ENCODE measurements at regions not wholly inside any gene's neighbourhood (a gene's known extent, or its start where the extent isn't known, plus 50 kb on each side); places are given as distances from the start of the nearest gene placed in this dataset.

- no peaks in the 10 kb centered on the region for H3K4me1 ChIP-seq (ENCODE audit: control insufficient read depth, insufficient read depth, low read length)
- H3K27ac ChIP-seq (ENCODE audit: low read length) = no peak overlapping the region
- DNase-seq (no peak), ATAC-seq (no peak)
- no peaks in the 10 kb centered on the region for H3K9me3 ChIP-seq (ENCODE audit: control insufficient read depth, low read length)
- WGBS = 23% methylated on average over 1 of the region's 1 CpG
- no peak overlapping the region for H3K4me3 ChIP-seq (ENCODE audit: low read length)
- intact Hi-C loops (cut with DNase I) = no loop called here
- H3K27me3 ChIP-seq (ENCODE audit: control insufficient read depth, insufficient read depth) = no peaks in the 10 kb centered on the region
Measured at GRCh38 chr2:181752301-181752700, 72.0 kb upstream of the NEUROD1 start.

- WGBS = 80% methylated on average over 4 of the region's 4 CpGs
- Histone ChIP-seq H3K27ac (ENCODE audit: low read length) (no peak overlapping the region), H3K4me3 (ENCODE audit: low read length) (no peak overlapping the region), H3K27me3 (ENCODE audit: control insufficient read depth, insufficient read depth) (no peaks in the 10 kb centered on the region), H3K9me3 (ENCODE audit: control insufficient read depth, low read length) (no peaks in the 10 kb centered on the region), H3K4me1 (ENCODE audit: control insufficient read depth, insufficient read depth, low read length) (no peaks in the 10 kb centered on the region)
- intact Hi-C loops (cut with DNase I) = no loop called here
- ATAC-seq (no peak), DNase-seq (no peak)
Measured at GRCh38 chr2:181753686-181754085, 73.4 kb upstream of the NEUROD1 start.

GRCh38 chr2:181754105-181754504, 73.8 kb upstream of the NEUROD1 start:
- no peaks in the 10 kb centered on the region for H3K27me3 ChIP-seq (ENCODE audit: control insufficient read depth, insufficient read depth)
- no peak overlapping the region for H3K27ac ChIP-seq (ENCODE audit: low read length)
- 75% methylated on average over 3 of the region's 3 CpGs for WGBS
- no peaks in the 10 kb centered on the region for H3K9me3 ChIP-seq (ENCODE audit: control insufficient read depth, low read length)
- H3K4me1 ChIP-seq (ENCODE audit: control insufficient read depth, insufficient read depth, low read length) = no peaks in the 10 kb centered on the region
- DNase-seq = no peak
- intact Hi-C loops (cut with DNase I) = no loop called here
- no peak overlapping the region for H3K4me3 ChIP-seq (ENCODE audit: low read length)
- ATAC-seq = peak in 1 of 2 donors; percentile 70

DNA sequence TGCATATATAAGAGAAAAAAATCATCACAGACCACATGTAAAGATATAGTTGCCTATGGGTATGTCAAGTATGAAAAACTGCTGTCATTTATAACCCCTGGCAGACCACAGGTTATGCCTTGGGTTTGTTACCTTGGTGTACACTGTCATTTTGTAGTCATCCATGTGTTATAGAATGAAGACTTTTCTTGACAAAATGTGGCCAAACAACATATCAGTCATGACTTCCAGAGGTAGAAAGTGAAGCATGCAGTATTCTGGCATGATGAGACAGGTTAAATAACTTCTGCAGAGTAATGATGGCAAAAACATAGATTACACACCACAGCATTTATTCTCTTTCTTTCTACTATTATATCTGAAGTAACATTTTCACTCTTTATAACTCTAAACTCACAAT, 74.9 kb upstream of the NEUROD1 start:
- Histone ChIP-seq H3K4me1 (ENCODE audit: control insufficient read depth, insufficient read depth, low read length) (no peaks in the 10 kb centered on the region), H3K4me3 (ENCODE audit: low read length) (no peak overlapping the region), H3K27ac (ENCODE audit: low read length) (no peak overlapping the region), H3K9me3 (ENCODE audit: control insufficient read depth, low read length) (no peaks in the 10 kb centered on the region), H3K27me3 (ENCODE audit: control insufficient read depth, insufficient read depth) (no peaks in the 10 kb centered on the region)
- no peak for ATAC-seq
- intact Hi-C loops (cut with DNase I) = no loop called here
- no peak for DNase-seq

DNA sequence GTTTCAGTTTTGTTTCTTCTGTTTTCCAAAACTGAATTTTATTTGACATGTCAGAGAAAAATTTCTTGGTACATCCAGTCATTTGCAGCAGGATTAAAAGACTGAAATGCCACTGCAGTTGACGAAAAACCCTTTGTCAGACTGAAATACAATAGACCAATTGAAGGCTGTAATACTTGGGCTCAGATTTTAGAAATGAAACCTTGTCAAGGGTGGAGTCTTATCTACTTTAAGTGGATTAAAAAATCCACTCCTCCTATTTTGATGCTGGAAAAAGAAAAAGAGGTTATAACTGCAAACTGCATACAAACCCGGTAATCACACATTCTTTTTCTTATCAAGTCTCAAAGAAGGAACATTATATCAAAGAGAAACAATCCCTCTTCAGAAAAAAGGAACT, 80.2 kb upstream of the NEUROD1 start:
- Histone ChIP-seq H3K4me3 (ENCODE audit: low read length) (no peak overlapping the region), H3K9me3 (ENCODE audit: control insufficient read depth, low read length) (no peaks in the 10 kb centered on the region), H3K4me1 (ENCODE audit: control insufficient read depth, insufficient read depth, low read length) (peaks cover 3% of the 10 kb centered on the region), H3K27me3 (ENCODE audit: control insufficient read depth, insufficient read depth) (no peaks in the 10 kb centered on the region), H3K27ac (ENCODE audit: low read length) (no peak overlapping the region)
- DNase-seq (no peak), ATAC-seq (peak in 1 of 2 donors; percentile 70)
- 53% methylated on average over 2 of the region's 2 CpGs for WGBS
- intact Hi-C loops (cut with DNase I) = no loop called here

GRCh38 chr2:181761175-181761574, 80.9 kb upstream of the NEUROD1 start:
- Histone ChIP-seq H3K9me3 (ENCODE audit: control insufficient read depth, low read length) (no peaks in the 10 kb centered on the region), H3K27me3 (ENCODE audit: control insufficient read depth, insufficient read depth) (no peaks in the 10 kb centered on the region), H3K27ac (ENCODE audit: low read length) (no peak overlapping the region), H3K4me3 (ENCODE audit: low read length) (no peak overlapping the region), H3K4me1 (ENCODE audit: control insufficient read depth, insufficient read depth, low read length) (peaks cover 3% of the 10 kb centered on the region)
- intact Hi-C loops (cut with DNase I) = no loop called here
- DNase-seq = no peak
- WGBS = 86% methylated on average over 2 of the region's 2 CpGs
- no peak for ATAC-seq

- no peaks in the 10 kb centered on the region for H3K9me3 ChIP-seq (ENCODE audit: control insufficient read depth, low read length)
- no peak overlapping the region for H3K27ac ChIP-seq (ENCODE audit: low read length)
- no peaks in the 10 kb centered on the region for H3K27me3 ChIP-seq (ENCODE audit: control insufficient read depth, insufficient read depth)
- peaks cover 3% of the 10 kb centered on the region for H3K4me1 ChIP-seq (ENCODE audit: control insufficient read depth, insufficient read depth, low read length)
- ATAC-seq (no peak), DNase-seq (no peak)
- H3K4me3 ChIP-seq (ENCODE audit: low read length) = no peak overlapping the region
- intact Hi-C loops (cut with DNase I) = no loop called here
- WGBS = 91% methylated on average over 5 of the region's 5 CpGs
Measured at GRCh38 chr2:181762000-181762399, 81.7 kb upstream of the NEUROD1 start.

- Histone ChIP-seq H3K9me3 (ENCODE audit: control insufficient read depth, low read length) (no peaks in the 10 kb centered on the region), H3K27ac (ENCODE audit: low read length) (no peak overlapping the region), H3K4me1 (ENCODE audit: control insufficient read depth, insufficient read depth, low read length) (peaks cover 3% of the 10 kb centered on the region), H3K27me3 (ENCODE audit: control insufficient read depth, insufficient read depth) (no peaks in the 10 kb centered on the region), H3K4me3 (ENCODE audit: low read length) (no peak overlapping the region)
- DNase-seq (no peak), ATAC-seq (no peak)
- intact Hi-C loops (cut with DNase I) = no loop called here
- WGBS = 88% methylated on average over 5 of the region's 5 CpGs
Measured at GRCh38 chr2:181762848-181763247, 82.5 kb upstream of the NEUROD1 start.

DNA sequence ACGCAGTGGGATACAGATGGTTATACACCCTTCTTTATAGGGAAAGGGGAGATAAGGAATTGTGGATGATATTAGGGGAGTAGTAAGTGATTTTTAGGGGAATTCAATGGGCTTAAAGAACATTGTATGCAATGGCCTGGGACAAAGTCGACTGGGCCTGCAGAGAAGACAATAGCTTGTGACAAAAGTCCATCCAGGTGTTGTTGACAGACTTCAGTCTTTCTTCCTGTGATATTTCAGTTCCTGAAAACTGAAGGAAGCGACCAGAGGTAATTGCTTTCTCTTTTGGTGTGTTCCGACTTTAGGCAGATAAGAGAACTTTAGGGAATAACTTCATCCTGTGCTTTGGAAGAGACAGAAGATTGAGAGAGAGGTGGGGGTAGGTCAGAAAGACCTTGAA, 83.1 kb upstream of the NEUROD1 start:
- DNase-seq (no peak), ATAC-seq (no peak)
- Histone ChIP-seq H3K4me1 (ENCODE audit: control insufficient read depth, insufficient read depth, low read length) (peaks cover 3% of the 10 kb centered on the region), H3K9me3 (ENCODE audit: control insufficient read depth, low read length) (no peaks in the 10 kb centered on the region), H3K27me3 (ENCODE audit: control insufficient read depth, insufficient read depth) (no peaks in the 10 kb centered on the region), H3K27ac (ENCODE audit: low read length) (no peak overlapping the region), H3K4me3 (ENCODE audit: low read length) (no peak overlapping the region)
- intact Hi-C loops (cut with DNase I) = no loop called here
- 70% methylated on average over 4 of the region's 4 CpGs for whole genome bisulfite sequencing

GRCh38 chr2:181764095-181764963, 84.0 kb upstream of the NEUROD1 start:
- Histone ChIP-seq H3K4me1 (ENCODE audit: control insufficient read depth, insufficient read depth, low read length) (peaks cover 3% of the 10 kb centered on the region), H3K9me3 (ENCODE audit: control insufficient read depth, low read length) (no peaks in the 10 kb centered on the region), H3K4me3 (ENCODE audit: low read length) (no peak overlapping the region), H3K27ac (ENCODE audit: low read length) (no peak overlapping the region), H3K27me3 (ENCODE audit: control insufficient read depth, insufficient read depth) (no peaks in the 10 kb centered on the region)
- no peak for ATAC-seq
- no peak for DNase-seq
- WGBS = 49% methylated on average over 4 of the region's 4 CpGs
- intact Hi-C loops (cut with DNase I) = no loop called here

DNA sequence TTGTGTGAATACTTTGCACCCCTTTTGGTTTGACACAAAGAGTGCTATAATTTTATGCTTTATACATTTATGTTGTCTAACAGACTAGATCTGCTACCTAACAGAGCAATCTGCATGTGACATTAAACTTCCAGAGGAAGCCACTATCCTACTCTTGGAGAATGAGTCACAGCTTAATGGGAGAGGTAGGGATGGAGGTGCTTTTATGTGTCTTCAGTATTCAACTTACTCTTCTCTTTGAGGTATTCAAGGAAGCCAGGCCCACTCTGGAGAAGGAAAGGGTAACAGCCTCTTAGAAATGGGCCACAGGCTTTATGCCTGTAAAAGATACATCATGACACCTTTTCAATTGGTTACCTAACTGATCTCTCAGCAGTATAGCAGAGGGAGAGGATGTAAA, 85.8 kb upstream of the NEUROD1 start:
- intact Hi-C loops (cut with DNase I) = no loop called here
- Histone ChIP-seq H3K4me3 (ENCODE audit: low read length) (no peak overlapping the region), H3K27ac (ENCODE audit: low read length) (no peak overlapping the region), H3K9me3 (ENCODE audit: control insufficient read depth, low read length) (no peaks in the 10 kb centered on the region), H3K4me1 (ENCODE audit: control insufficient read depth, insufficient read depth, low read length) (peaks cover 3% of the 10 kb centered on the region), H3K27me3 (ENCODE audit: control insufficient read depth, insufficient read depth) (no peaks in the 10 kb centered on the region)
- DNase-seq (no peak), ATAC-seq (no peak)

GRCh38 chr2:181770150-181770549, 89.8 kb upstream of the NEUROD1 start:
- no peak for DNase-seq
- no peak for ATAC-seq
- no peak overlapping the region for H3K27ac ChIP-seq (ENCODE audit: low read length)
- no peak overlapping the region for H3K4me3 ChIP-seq (ENCODE audit: low read length)
- intact Hi-C loops (cut with DNase I) = no loop called here
- no peaks in the 10 kb centered on the region for H3K4me1 ChIP-seq (ENCODE audit: control insufficient read depth, insufficient read depth, low read length)
- no peaks in the 10 kb centered on the region for H3K9me3 ChIP-seq (ENCODE audit: control insufficient read depth, low read length)
- no peaks in the 10 kb centered on the region for H3K27me3 ChIP-seq (ENCODE audit: control insufficient read depth, insufficient read depth)

All from right cardiac atrium (tissue), 5 donors.